HEK293T (cell line): ENCODE measurements at regions not wholly inside any gene's neighbourhood (a gene's known extent, or its start where the extent isn't known, plus 50 kb on each side); places are given as distances from the start of the nearest gene placed in this dataset.
"Not testable (repeated sequence)": the region's sequence is repeated elsewhere in the genome, so short reads cannot be mapped to it uniquely, and the experiment has no call there.

Source experiments
- CTCF ChIA-PET: fragments of 350-600 bp; formaldehyde crosslinking; extraction: SDS; loops from one replicate; lab custom pipeline; 2021; ENCODE audit warnings: antibody characterized with exemption, inconsistent platforms; lab: Yijun Ruan, JAX
- POLR2A ChIA-PET: fragments of 350-600 bp; formaldehyde crosslinking; extraction: SDS; loops from one replicate; lab custom pipeline; 2020; ENCODE audit warnings: antibody characterized with exemption, inconsistent platforms; lab: Yijun Ruan, JAX
- DNase-seq: peaks from one replicate; pipeline ENCODE4 v3.0.0; 2012; ENCODE audit warnings: mixed read lengths; ENCODE audit errors: extremely low spot score
- ARNT ChIP-seq: fragments of 450-650 bp; IDR thresholded peaks from 2 replicates; pipeline ENCODE4 v1.6.1; 2017; ENCODE audit warnings: mild to moderate bottlenecking
- BHLHE40 ChIP-seq: fragments of 450-650 bp; IDR thresholded peaks from 2 replicates; pipeline ENCODE4 v1.6.1; 2016; ENCODE audit warnings: mild to moderate bottlenecking, moderate library complexity, borderline replicate concordance
- CTBP1 ChIP-seq: fragments of 450-650 bp; IDR thresholded peaks from 2 replicates; pipeline ENCODE4 v1.6.1; 2016; ENCODE audit warnings: borderline replicate concordance
- ELF4 ChIP-seq: fragments of 450-650 bp; IDR thresholded peaks from 2 replicates; pipeline ENCODE4 v1.6.1; 2017; ENCODE audit warnings: antibody characterized with exemption
- FOXA1 ChIP-seq: fragments of 450-650 bp; IDR thresholded peaks from 2 replicates; pipeline ENCODE4 v1.6.1; 2016; ENCODE audit warnings: mild to moderate bottlenecking
- FOXK2 ChIP-seq: fragments of 450-650 bp; IDR thresholded peaks from 2 replicates; pipeline ENCODE4 v1.6.1; 2016; ENCODE audit warnings: mild to moderate bottlenecking
- FOXM1 ChIP-seq: fragments of 450-650 bp; IDR thresholded peaks from 2 replicates; pipeline ENCODE4 v1.6.1; 2017; ENCODE audit warnings: mild to moderate bottlenecking, borderline replicate concordance
- HDGF ChIP-seq: fragments of 450-650 bp; IDR thresholded peaks from 2 replicates; pipeline ENCODE4 v1.6.1; 2017; ENCODE audit warnings: antibody characterized with exemption, borderline replicate concordance
- L3MBTL2 ChIP-seq: fragments of 450-650 bp; conservative IDR thresholded peaks from 2 replicates; pipeline ENCODE4 v1.6.1; 2016; ENCODE audit warnings: mild to moderate bottlenecking
- LEF1 ChIP-seq: fragments of 450-650 bp; IDR thresholded peaks from 2 replicates; pipeline ENCODE4 v1.6.1; 2017; ENCODE audit warnings: mild to moderate bottlenecking, borderline replicate concordance
- NFRKB ChIP-seq: fragments of 450-650 bp; IDR thresholded peaks from 2 replicates; pipeline ENCODE4 v1.6.1; 2016; ENCODE audit warnings: mild to moderate bottlenecking, moderate library complexity
- SP1 ChIP-seq: fragments of 450-650 bp; IDR thresholded peaks from 2 replicates; pipeline ENCODE4 v1.6.1; 2017
- SUZ12 ChIP-seq: fragments of 450-650 bp; IDR thresholded peaks from 2 replicates; pipeline ENCODE4 v1.6.1; 2016; ENCODE audit warnings: mild to moderate bottlenecking
- TARDBP ChIP-seq: fragments of 450-650 bp; IDR thresholded peaks from 2 replicates; pipeline ENCODE4 v1.6.1; 2016
- ZNF384 ChIP-seq: fragments of 450-650 bp; IDR thresholded peaks from 2 replicates; pipeline ENCODE4 v1.6.1; 2016
- TF ChIP-seq, protein P1 (sequence below): fragments of 450-650 bp; IDR thresholded peaks from 2 replicates; pipeline ENCODE4 v1.6.1; 2016

DNA sequence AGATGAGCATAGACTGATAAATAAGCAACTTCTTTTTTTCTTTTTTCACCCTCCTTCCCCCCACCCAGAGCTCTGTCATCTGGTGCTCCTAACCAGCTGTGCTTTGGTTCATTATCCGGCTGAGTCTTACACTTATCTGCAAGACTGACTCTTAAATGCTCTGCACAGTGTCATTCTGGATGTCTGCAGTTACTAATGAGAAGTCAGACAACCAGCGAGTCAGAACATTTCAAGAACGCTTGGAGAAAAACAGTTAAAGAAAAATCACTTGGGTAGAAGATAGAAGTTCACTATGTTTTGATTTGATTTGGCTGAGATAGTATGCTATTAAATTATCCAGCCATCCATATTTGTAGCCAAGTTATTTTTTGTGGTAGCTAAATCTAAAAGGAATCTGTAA, 328.9 kb upstream of the PRICKLE1 start:
- DNase-seq, result no peak
- POLR2A ChIA-PET, result no interaction called here
- CTCF ChIA-PET, result no interaction called here
- TF ChIP-seq ARNT (no peak), SP1 (no peak), ELF4 (no peak), CTBP1 (no peak), HDGF (no peak), FOXA1 (no peak)

DNA sequence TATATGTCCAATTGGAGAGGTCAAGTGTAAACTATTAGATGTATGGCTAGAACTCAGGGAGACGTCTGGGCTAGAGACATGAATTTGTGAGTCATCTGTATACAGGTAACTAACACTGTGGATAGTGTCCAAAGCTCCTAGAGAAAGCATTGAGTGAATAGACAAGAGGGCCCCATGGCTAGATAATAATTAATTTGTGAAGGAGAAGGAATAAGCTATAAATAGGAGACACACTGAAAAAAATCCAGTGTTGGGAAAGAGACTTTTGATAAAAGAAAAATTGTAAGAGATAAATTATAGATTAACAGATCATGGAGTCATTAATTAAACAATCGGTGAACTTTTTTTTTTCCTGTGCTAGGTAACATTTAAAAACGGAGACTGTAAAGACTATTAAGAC, 326.6 kb upstream of the PRICKLE1 start:
- no peak for TF ChIP-seq NFRKB
- TF ChIP-seq HDGF, result no peak
- TF ChIP-seq SUZ12, result no peak
- TF ChIP-seq ZNF384, result no peak
- TF ChIP-seq L3MBTL2, result no peak
- no peak for TF ChIP-seq SP1
- TF ChIP-seq LEF1, result no peak
- TF ChIP-seq ARNT, result no peak
- no peak for TF ChIP-seq TARDBP
- ChIA-PET CTCF (no interaction called here), POLR2A (no interaction called here)
- DNase-seq, result no peak

DNA sequence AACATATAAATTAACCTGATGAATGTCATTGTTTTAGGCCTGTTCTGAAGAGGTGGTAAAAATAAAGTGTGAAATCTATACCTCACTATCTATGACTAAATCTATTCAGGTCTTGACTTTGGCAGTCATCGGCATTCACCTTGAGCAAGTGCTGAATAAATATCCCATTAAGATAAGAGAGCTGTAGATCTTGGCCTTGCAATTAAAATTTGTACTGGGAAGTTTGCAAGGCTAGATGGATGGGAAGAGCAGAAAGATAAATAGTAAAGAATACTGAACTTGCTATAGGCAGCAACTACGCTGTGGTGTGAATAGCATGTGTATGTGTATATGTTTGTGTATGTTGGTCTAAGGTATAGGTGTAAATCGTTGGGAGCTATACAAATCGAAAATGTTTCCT, 325.9 kb upstream of the PRICKLE1 start:
- no peak for DNase-seq
- TF ChIP-seq LEF1 (no peak), FOXA1 (no peak), SP1 (no peak), ARNT (no peak), BHLHE40 (no peak), CTBP1 (no peak), HDGF (no peak), SUZ12 (no peak), ZNF384 (no peak), ELF4 (no peak), L3MBTL2 (no peak), TARDBP (no peak)
- TF ChIP-seq, protein P1, sequence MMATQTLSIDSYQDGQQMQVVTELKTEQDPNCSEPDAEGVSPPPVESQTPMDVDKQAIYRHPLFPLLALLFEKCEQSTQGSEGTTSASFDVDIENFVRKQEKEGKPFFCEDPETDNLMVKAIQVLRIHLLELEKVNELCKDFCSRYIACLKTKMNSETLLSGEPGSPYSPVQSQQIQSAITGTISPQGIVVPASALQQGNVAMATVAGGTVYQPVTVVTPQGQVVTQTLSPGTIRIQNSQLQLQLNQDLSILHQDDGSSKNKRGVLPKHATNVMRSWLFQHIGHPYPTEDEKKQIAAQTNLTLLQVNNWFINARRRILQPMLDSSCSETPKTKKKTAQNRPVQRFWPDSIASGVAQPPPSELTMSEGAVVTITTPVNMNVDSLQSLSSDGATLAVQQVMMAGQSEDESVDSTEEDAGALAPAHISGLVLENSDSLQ, result no peak
- ChIA-PET POLR2A (no interaction called here), CTCF (no interaction called here)

DNA sequence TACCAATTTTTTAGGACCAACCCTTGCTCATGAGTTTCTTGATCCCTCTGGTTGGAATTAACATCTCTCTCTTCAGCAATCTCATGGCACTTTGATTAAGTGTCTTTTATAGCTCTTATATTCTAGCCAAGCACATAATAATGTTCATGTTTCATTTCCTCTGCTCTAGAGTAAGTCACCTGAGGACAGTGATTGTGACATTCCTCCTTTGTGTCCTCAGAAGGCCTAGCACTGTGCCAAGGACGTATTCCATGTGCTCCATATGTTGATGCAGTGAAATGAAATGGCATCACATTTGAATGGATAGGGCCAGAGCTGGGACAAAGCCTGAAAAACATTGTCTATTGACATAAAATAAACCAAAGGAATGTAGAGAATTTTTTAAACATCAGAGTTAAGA, 322.8 kb upstream of the PRICKLE1 start:
- POLR2A ChIA-PET, result no interaction called here
- no peak for DNase-seq
- no peak for TF ChIP-seq FOXK2
- no peak for TF ChIP-seq HDGF
- TF ChIP-seq L3MBTL2, result no peak
- TF ChIP-seq SP1, result no peak
- CTCF ChIA-PET, result no interaction called here

DNA sequence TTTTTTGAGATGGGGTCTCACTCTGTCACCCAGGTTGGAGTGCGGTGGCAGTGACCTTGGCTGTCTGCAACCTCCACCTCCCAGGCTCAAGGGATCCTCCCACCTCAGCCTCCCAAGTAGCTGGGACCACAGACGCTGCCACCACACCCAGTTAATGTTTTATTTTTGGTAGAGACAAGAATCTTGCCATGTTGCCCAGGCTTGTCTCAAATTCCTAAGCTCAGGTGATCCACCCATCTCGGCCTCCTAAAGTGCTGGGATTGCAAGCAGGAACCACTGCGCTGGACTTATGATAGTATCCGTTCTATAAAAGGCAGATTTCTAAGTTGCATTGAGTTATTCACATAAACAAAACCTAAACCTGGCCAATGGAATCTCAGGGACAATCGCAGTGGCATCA, 321.1 kb upstream of the PRICKLE1 start:
- no peak for TF ChIP-seq CTBP1
- TF ChIP-seq HDGF, result no peak
- TF ChIP-seq LEF1, result no peak
- no peak for TF ChIP-seq FOXM1
- TF ChIP-seq ARNT, result no peak
- no peak for TF ChIP-seq ELF4
- no peak for TF ChIP-seq ZNF384
- no peak for TF ChIP-seq L3MBTL2
- TF ChIP-seq, protein P1, result no peak
- ChIA-PET CTCF (interaction anchor here (0.6 kb wide), 1 partner anchor 9 kb away, joined by 3 read pairs; no protein-coding TSS in a partner anchor), POLR2A (no interaction called here)
- no peak for DNase-seq

DNA sequence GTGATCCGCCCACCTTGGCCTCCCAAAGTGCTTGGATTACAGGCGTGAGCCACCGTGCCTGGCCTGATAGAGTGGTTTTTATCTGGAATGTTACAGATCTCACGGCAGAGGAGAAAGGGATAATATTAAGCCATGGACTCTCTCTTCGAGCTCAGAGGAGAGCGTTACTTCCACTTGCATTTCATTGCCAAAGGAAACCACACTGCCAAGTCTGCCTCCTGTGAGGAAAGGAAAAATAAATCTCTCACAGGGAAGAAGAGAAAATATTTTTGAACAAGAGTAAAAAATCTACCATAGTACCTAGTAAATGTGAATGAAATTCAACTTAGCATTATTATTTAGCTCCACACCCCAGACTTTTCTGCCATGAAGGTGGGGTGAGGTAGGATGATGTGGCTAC, 319.2 kb upstream of the PRICKLE1 start:
- DNase-seq, result no peak
- CTCF ChIA-PET, result no interaction called here
- TF ChIP-seq, protein P1, result no peak
- TF ChIP-seq ZNF384 (no peak), LEF1 (no peak), ELF4 (no peak), SP1 (no peak), NFRKB (no peak), ARNT (no peak)
- POLR2A ChIA-PET, result no interaction called here

DNA sequence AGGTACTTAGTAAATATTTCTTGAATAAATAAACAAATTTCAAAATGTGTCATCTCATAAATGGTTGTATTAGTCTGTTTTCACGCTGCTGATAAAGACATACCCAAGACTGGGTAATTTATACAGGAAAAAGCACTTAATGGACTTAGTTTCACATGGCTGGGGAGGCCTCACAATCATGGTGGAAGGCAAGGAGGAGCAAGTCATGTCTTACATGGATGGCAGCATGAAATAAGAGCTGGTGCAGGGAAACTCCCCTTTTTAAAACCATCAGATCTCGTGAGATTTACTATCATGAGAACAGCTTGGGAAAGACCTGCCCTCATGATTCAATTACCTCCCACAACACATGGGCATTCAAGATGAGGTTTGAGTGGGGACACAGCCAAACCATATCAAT, 317.3 kb upstream of the PRICKLE1 start:
- POLR2A ChIA-PET, DNase-seq: not testable (repeated sequence)
- CTCF ChIA-PET, result interaction anchor here (0.6 kb wide), 1 partner anchor 185 kb away, joined by 5 read pairs; no protein-coding TSS in a partner anchor

DNA sequence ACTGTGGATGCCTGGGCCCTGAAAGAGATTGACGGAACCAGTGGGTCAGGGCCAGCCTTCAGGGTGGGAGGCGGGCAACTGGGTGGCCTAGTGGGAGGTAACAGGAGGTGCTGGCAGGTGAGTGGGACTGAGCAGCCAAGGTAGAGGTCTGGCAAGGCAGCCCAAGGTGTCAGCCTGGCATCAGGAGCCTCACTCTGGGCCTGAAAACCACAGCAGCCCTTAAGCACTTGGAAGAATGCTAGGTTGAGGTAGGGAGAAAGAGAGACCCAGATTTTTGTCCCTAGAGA, 315.8 kb upstream of the PRICKLE1 start:
- TF ChIP-seq FOXA1 (no peak), HDGF (no peak), BHLHE40 (no peak), FOXK2 (no peak), CTBP1 (no peak), FOXM1 (no peak), TARDBP (no peak), ZNF384 (no peak), NFRKB (no peak), ARNT (no peak), SP1 (no peak), L3MBTL2 (no peak), ELF4 (no peak), SUZ12 (no peak), LEF1 (no peak)
- TF ChIP-seq, protein P1, result no peak
- ChIA-PET POLR2A (no interaction called here), CTCF (no interaction called here)
- DNase-seq, result no peak
